Neuronal stem cell (in vitro differentiated cells): ENCODE measurements at regions not wholly inside any gene's neighbourhood (a gene's known extent, or its start where the extent isn't known, plus 50 kb on each side); places are given as distances from the start of the nearest gene placed in this dataset.

ENCODE experiments used
- DNase-seq: peaks from one replicate; pipeline ENCODE4 v3.0.0-alpha.2; 2013; ENCODE audit warnings: low spot score
- H2AFZ ChIP-seq: one replicate; pipeline ENCODE4 v1.6.1; 2013; ENCODE audit warnings: mild to moderate bottlenecking, low read length, inconsistent platforms
- H2AK5ac ChIP-seq: 2 replicates; pipeline ENCODE4 v1.6.1; 2013; ENCODE audit warnings: low read depth, mild to moderate bottlenecking, inconsistent platforms, low read length, moderate library complexity, mixed read lengths
- H2BK120ac ChIP-seq: 2 replicates; pipeline ENCODE4 v1.6.1; 2013; ENCODE audit warnings: low read depth, mild to moderate bottlenecking, inconsistent platforms, low read length, moderate library complexity, mixed read lengths
- H2BK12ac ChIP-seq: one replicate; pipeline ENCODE4 v1.6.1; 2013; ENCODE audit warnings: low read length, inconsistent platforms
- H2BK15ac ChIP-seq: 2 replicates; pipeline ENCODE4 v1.6.1; 2013; ENCODE audit warnings: mild to moderate bottlenecking, low read length, inconsistent platforms, mixed read lengths
- H2BK5ac ChIP-seq: one replicate; pipeline ENCODE4 v1.6.1; 2013; ENCODE audit warnings: inconsistent platforms, mild to moderate bottlenecking, low read length, moderate library complexity
- H3K14ac ChIP-seq: one replicate; pipeline ENCODE4 v1.6.1; 2013; ENCODE audit warnings: low read length, inconsistent platforms
- H3K18ac ChIP-seq: 2 replicates; pipeline ENCODE4 v1.6.1; 2013; ENCODE audit warnings: low read length, inconsistent platforms
- H3K23ac ChIP-seq: 2 replicates; pipeline ENCODE4 v1.6.1; 2013; ENCODE audit warnings: low read depth, mild to moderate bottlenecking, mixed read lengths, low read length, inconsistent platforms; ENCODE audit not compliant: poor library complexity
- H3K27ac ChIP-seq: replicated peaks from 3 replicates; pipeline ENCODE4 v1.5.1; 2013; ENCODE audit warnings: low read length, inconsistent platforms
- H3K27me3 ChIP-seq, 3 experiments: 2 replicates each; pipeline ENCODE4 v1.6.1; 2013; ENCODE audit warnings: low read length in 3 of 3, mild to moderate bottlenecking in 2 of 3, inconsistent platforms in 1 of 3, low read depth in 1 of 3, mixed read lengths in 1 of 3, moderate library complexity in 1 of 3; ENCODE audit not compliant: control insufficient read depth in 3 of 3, insufficient read depth in 3 of 3
- H3K36me3 ChIP-seq, 2 donors: replicated peaks in 1 of 2; 2 replicates each; pipeline ENCODE4 v1.6.1; 2013; ENCODE audit warnings: low read length in 2 of 2; ENCODE audit not compliant: control insufficient read depth in 2 of 2, insufficient read depth in 2 of 2
- H3K4ac ChIP-seq: 2 replicates; pipeline ENCODE4 v1.6.1; 2013; ENCODE audit warnings: inconsistent platforms, mild to moderate bottlenecking, low read length, moderate library complexity
- H3K4me1 ChIP-seq, 2 donors: 1 replicate in 1 of 2; 2 replicates in 1 of 2; pipeline ENCODE4 v1.6.1; 2013; ENCODE audit warnings: low read length in 2 of 2, low read depth in 1 of 2; ENCODE audit not compliant: control insufficient read depth in 2 of 2, insufficient read depth in 1 of 2
- H3K4me2 ChIP-seq: one replicate; pipeline ENCODE4 v1.6.1; 2013; ENCODE audit warnings: mild to moderate bottlenecking, low read length, inconsistent platforms; ENCODE audit not compliant: insufficient read depth, poor library complexity, severe bottlenecking
- H3K4me3 ChIP-seq, 2 donors: 2 replicates each; pipeline ENCODE4 v1.5.1; 2013; ENCODE audit warnings: low read length in 2 of 2, mild to moderate bottlenecking in 2 of 2, inconsistent platforms in 1 of 2, moderate library complexity in 1 of 2
- H3K79me1 ChIP-seq: one replicate; pipeline ENCODE4 v1.6.1; 2013; ENCODE audit warnings: low read depth, mild to moderate bottlenecking, inconsistent platforms, low read length, moderate library complexity
- H3K9ac ChIP-seq: one replicate; pipeline ENCODE4 v1.6.1; 2013; ENCODE audit warnings: mild to moderate bottlenecking, low read depth, low read length, inconsistent platforms; ENCODE audit not compliant: poor library complexity
- H3K9me3 ChIP-seq, 2 donors: replicated peaks in 1 of 2; 2 replicates each; pipeline versions ENCODE3 to v1.6.1; 2013; ENCODE audit warnings: low read length in 2 of 2, mild to moderate bottlenecking in 2 of 2, inconsistent platforms in 1 of 2, low read depth in 1 of 2, mixed read lengths in 1 of 2, moderate library complexity in 1 of 2; ENCODE audit not compliant: control insufficient read depth in 2 of 2, insufficient read depth in 1 of 2
- H4K8ac ChIP-seq: one replicate; pipeline ENCODE4 v1.6.1; 2013; ENCODE audit warnings: low read depth, mild to moderate bottlenecking, inconsistent platforms, low read length, moderate library complexity
- H4K91ac ChIP-seq: one replicate; pipeline ENCODE4 v1.6.1; 2013; ENCODE audit warnings: low read length, low read depth, mild to moderate bottlenecking, inconsistent platforms; ENCODE audit not compliant: poor library complexity
- WGBS, 2 donors: extraction: QIAGEN DNeasy Blood & Tissue Kit; methylation state at CpG; one replicate each; pipeline ENCODE4 v1.1.7; 2013; ENCODE audit warnings: missing lambda C conversion rate in 2 of 2, mixed read lengths in 1 of 2; ENCODE audit not compliant: insufficient read length in 2 of 2, insufficient replicate concordance in 1 of 2; ENCODE audit errors: extremely low coverage in 2 of 2; 5-methylcytosine and 5-hydroxymethylcytosine counted together

GRCh38 chr11:13841393-13841792 is 121.1 kb upstream of the SPON1 start:
- no peak overlapping the region for H3K27ac ChIP-seq
- H3K27me3 ChIP-seq = no peaks in the 10 kb centered on the region
- no peak overlapping the region for H3K4ac ChIP-seq
- no peaks in the 10 kb centered on the region for H3K4me1 ChIP-seq
- no peaks in the 10 kb centered on the region for H3K36me3 ChIP-seq
- no peak for DNase-seq
- no peak overlapping the region for H3K9ac ChIP-seq
- no peak overlapping the region for H2BK120ac ChIP-seq
- H3K23ac ChIP-seq = no peak overlapping the region
- H2BK12ac ChIP-seq = no peak overlapping the region
- WGBS, 2 donors = no CpG with 5 or more reads among the region's 3 CpGs
- H3K18ac ChIP-seq = no peak overlapping the region
- no peak overlapping the region for H4K91ac ChIP-seq
- no peak overlapping the region for H2AK5ac ChIP-seq
- no peak overlapping the region for H3K4me2 ChIP-seq
- no peak overlapping the region for H2AFZ ChIP-seq
- no peaks in the 10 kb centered on the region for H3K9me3 ChIP-seq
- no peak overlapping the region for H2BK15ac ChIP-seq
- no peaks in the 10 kb centered on the region for H3K79me1 ChIP-seq
- H2BK5ac ChIP-seq = no peak overlapping the region
- no peak overlapping the region for H4K8ac ChIP-seq
- no peak overlapping the region for H3K4me3 ChIP-seq
- no peak overlapping the region for H3K14ac ChIP-seq

- Histone ChIP-seq H2BK120ac (no peak overlapping the region), H2AK5ac (no peak overlapping the region), H2BK15ac (no peak overlapping the region), H3K23ac (no peak overlapping the region), H4K8ac (no peak overlapping the region), H3K9me3 (no peaks in the 10 kb centered on the region), H3K18ac (no peak overlapping the region), H4K91ac (no peak overlapping the region), H3K9ac (no peak overlapping the region), H3K79me1 (no peaks in the 10 kb centered on the region), H3K14ac (no peak overlapping the region), H3K27ac (no peak overlapping the region), H3K27me3 (peaks cover 0 to 8% (median 0%) of the 10 kb centered on the region in 3 experiments), H2AFZ (no peak overlapping the region), H2BK12ac (no peak overlapping the region), H3K36me3 (no peaks in the 10 kb centered on the region), H2BK5ac (no peak overlapping the region), H3K4me1 (no peaks in the 10 kb centered on the region), H3K4ac (no peak overlapping the region), H3K4me3 (no peak overlapping the region), H3K4me2 (no peak overlapping the region)
- no peak for DNase-seq
Observed at GRCh38 chr11:13848031-13848430, 114.5 kb upstream of the SPON1 start.

- no peak overlapping the region for H2AFZ ChIP-seq
- H4K8ac ChIP-seq = no peak overlapping the region
- no peaks in the 10 kb centered on the region for H3K4me1 ChIP-seq
- H3K9me3 ChIP-seq = no peaks in the 10 kb centered on the region
- no peak overlapping the region for H2BK15ac ChIP-seq
- no peak overlapping the region for H2BK12ac ChIP-seq
- H2AK5ac ChIP-seq = no peak overlapping the region
- no peak overlapping the region for H3K9ac ChIP-seq
- H3K4me2 ChIP-seq = no peak overlapping the region
- H3K14ac ChIP-seq = no peak overlapping the region
- no peak overlapping the region for H2BK5ac ChIP-seq
- H4K91ac ChIP-seq = no peak overlapping the region
- no peak for DNase-seq
- no peak overlapping the region for H3K23ac ChIP-seq
- no peak overlapping the region for H2BK120ac ChIP-seq
- H3K18ac ChIP-seq = no peak overlapping the region
- H3K36me3 ChIP-seq = no peaks in the 10 kb centered on the region
- H3K79me1 ChIP-seq = no peaks in the 10 kb centered on the region
- no peak overlapping the region for H3K4me3 ChIP-seq
- H3K4ac ChIP-seq = no peak overlapping the region
- peaks cover 0 to 8% (median 0%) of the 10 kb centered on the region in 3 experiments for H3K27me3 ChIP-seq
- no CpG with 5 or more reads among the region's 5 CpGs for WGBS, 2 donors
- no peak overlapping the region for H3K27ac ChIP-seq
Observed at GRCh38 chr11:13850231-13851005, 112.1 kb upstream of the SPON1 start.

GRCh38 chr11:13851691-13852090 is 110.8 kb upstream of the SPON1 start:
- no peak for DNase-seq
- no CpG with 5 or more reads among the region's 4 CpGs for WGBS, 2 donors
- Histone ChIP-seq H3K23ac (no peak overlapping the region), H3K14ac (no peak overlapping the region), H3K79me1 (no peaks in the 10 kb centered on the region), H2AFZ (no peak overlapping the region), H3K4me3 (no peak overlapping the region), H2AK5ac (no peak overlapping the region), H3K27me3 (peaks cover 0 to 8% (median 0%) of the 10 kb centered on the region in 3 experiments), H2BK120ac (no peak overlapping the region), H3K4me2 (no peak overlapping the region), H3K36me3 (no peaks in the 10 kb centered on the region), H3K27ac (no peak overlapping the region), H2BK15ac (no peak overlapping the region), H2BK12ac (no peak overlapping the region), H3K18ac (no peak overlapping the region), H3K4ac (no peak overlapping the region), H2BK5ac (no peak overlapping the region), H3K9me3 (no peaks in the 10 kb centered on the region), H3K4me1 (no peaks in the 10 kb centered on the region), H4K91ac (no peak overlapping the region), H4K8ac (no peak overlapping the region), H3K9ac (no peak overlapping the region)
